NCI-H774 (cell line): ENCODE measurements at regions not wholly inside any gene's neighbourhood (a gene's known extent, or its start where the extent isn't known, plus 50 kb on each side); places are given as distances from the start of the nearest gene placed in this dataset.

Source experiments
- DNase-seq: peaks from one replicate; lab custom pipeline; 2025; lab: John Stamatoyannopoulos, UW

GRCh38 chrX:22395372-22395771 lies 122.7 kb downstream of the CBLL2 start:
- no peak for DNase-seq

- DNase-seq, result no peak
Observed at GRCh38 chrX:22396408-22396807, 123.7 kb downstream of the CBLL2 start.

- DNase-seq, result no peak
Observed at GRCh38 chrX:22397566-22397965, 124.9 kb downstream of the CBLL2 start.

DNA sequence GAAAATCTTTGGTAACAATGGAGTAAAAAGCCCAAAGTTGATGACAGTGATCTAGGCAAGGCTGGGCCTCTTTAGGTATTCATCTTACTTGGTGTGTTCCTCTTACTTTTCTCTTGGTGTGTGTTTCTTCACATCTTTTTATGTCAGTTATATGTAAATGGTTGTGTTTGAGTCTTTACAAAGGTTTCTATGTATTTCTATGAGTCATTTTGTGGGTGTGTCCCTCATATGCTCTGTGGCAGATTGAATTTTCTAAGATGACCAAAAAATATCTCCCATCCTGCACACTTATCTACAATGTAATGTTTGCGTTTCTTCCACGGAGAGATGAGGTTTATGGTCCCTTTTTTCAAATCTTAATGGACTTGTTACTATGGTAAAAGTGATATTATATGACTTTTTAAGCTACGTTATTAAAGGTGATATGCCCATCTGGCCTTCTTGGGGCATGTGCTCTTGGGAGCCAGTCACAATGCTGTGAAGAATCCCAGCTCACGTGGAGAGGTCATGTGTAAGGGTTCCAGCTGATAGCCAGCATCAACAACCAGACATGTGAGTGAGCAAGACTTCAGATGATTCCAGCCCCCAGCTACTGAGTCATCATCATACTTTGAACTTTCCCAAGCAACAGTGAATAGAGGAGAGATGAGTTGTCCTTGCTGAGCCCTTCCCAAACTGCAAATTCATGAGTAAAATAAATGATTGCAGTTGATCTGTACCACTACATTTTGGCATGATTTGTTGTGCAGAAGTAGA lies 126.9 kb downstream of the CBLL2 start:
- no peak for DNase-seq

- DNase-seq, result no peak
Observed at GRCh38 chrX:22404297-22404696, 131.6 kb downstream of the CBLL2 start.

GRCh38 chrX:22406201-22406737 lies 133.6 kb downstream of the CBLL2 start:
- no peak for DNase-seq

DNA sequence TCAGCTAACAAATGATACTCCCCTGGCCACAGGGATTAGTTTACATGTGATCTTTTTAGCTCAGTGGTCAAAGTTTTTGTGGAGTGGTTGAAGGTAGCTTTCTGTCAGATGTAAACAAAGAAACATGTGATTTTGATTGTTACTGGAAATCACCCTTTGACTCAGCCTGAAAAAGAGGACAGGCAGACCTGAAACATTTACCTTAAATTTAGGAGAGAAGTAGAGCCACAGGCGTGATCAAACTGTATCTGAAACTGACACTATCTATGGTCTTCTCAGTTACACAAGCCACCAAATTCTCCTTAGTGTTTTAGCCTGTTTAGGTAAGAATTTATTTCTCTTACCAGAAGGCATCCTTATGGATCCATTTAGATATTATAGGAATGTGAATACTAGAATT lies 136.7 kb downstream of the CBLL2 start:
- DNase-seq, result no peak

GRCh38 chrX:22424122-22424915 lies 151.6 kb downstream of the CBLL2 start:
- no peak for DNase-seq

DNA sequence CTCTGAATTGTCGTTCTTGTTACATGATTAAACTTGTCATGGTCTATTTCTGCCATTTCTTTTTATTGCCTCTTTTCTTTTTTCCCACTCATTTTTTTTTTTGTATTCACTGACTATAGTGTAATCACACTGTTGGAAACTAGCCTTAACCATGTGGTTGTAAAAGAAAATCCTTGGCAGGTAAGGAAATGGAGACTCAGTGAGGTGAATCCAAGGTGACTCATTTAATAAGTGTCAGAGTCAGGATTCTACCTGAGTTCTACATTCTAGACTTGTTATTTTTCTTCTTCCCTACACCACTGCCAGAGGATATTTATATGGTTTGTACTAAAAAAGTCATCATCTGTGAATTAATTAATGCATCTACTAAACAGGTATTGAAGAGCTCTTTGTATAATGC lies 152.2 kb downstream of the CBLL2 start:
- DNase-seq, result no peak

DNA sequence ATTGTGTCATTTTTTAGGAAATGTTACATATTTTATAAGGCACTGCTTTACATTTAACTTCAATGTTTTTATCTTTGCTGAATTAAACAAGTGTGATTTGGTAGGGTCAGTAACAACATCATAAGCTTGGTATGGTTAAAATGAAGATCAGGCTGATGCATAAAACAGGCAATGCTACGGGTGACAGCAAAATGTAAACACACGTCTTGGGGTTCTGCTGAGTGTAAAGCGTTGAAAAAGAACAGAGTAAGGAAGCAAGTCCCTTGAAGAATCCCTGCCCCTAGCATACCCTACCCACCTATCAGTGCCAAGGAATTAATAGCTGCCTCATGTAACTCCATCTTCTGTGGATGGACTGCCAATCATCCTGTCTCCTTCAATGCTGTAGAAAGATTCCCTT lies 157.0 kb downstream of the CBLL2 start:
- no peak for DNase-seq

DNA sequence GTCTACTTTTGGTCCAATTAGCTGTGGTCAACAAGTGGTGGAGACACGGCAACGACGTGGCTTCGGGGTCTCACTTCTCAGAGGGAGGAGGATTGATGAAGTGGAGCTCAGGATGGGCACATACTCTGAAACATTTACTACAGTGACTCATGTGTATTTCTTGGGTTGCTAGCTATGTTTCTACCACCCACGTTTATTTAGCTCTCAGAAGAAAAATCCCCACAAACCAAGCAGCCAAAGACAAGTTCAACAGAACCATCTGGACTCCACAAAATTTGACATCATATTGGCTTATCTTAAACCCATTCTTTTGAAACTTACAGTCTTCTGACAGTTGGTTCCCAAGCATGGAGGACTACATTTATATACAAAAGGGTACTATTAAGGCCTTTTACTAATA lies 158.0 kb downstream of the CBLL2 start:
- no peak for DNase-seq

- no peak for DNase-seq
Observed at GRCh38 chrX:22433292-22434070, 160.8 kb downstream of the CBLL2 start.

- DNase-seq, result no peak
Observed at GRCh38 chrX:22445880-22446279, 173.2 kb downstream of the CBLL2 start.

- no peak for DNase-seq
Observed at GRCh38 chrX:22462959-22463358, 190.2 kb downstream of the CBLL2 start.

DNA sequence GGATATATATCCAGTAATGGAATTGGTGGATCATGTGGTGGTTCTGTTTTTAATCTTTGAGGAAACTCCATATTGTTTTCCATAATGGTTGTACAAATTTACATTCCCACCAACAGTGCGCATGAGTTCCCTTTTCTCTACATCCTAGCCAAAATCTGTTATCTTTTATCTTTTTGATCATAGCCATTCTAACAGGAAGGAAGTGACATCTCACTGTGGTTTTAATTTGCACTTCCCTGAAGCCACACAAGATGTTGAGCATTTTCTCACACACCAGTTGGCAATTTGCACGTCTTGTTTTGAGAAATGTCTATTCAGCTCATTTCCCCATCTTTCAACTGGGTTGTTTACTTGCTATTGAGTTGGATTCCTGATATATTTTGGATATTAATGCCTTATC lies 194.9 kb downstream of the CBLL2 start:
- DNase-seq, result no peak

DNA sequence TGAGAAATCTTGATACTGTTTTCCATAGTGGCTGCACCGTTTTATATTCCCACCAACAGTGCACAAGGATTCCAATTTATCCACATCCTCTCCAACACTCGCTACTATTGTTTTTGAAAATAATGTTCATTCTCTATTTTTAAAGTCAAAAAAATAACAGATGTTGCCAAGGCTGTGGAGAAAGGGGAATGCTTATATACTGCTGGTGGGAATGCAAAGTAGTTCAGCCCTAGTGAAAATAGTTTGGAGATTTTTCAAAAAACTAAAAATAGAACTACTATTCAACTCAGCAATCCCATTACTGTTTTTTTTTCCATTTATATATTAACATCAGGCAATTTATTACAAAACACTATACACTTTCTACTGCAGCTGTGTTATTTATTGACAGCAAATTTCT lies 208.7 kb downstream of the CBLL2 start:
- DNase-seq, result no peak

GRCh38 chrX:22486296-22486695 lies 213.6 kb downstream of the CBLL2 start:
- DNase-seq, result no peak

DNA sequence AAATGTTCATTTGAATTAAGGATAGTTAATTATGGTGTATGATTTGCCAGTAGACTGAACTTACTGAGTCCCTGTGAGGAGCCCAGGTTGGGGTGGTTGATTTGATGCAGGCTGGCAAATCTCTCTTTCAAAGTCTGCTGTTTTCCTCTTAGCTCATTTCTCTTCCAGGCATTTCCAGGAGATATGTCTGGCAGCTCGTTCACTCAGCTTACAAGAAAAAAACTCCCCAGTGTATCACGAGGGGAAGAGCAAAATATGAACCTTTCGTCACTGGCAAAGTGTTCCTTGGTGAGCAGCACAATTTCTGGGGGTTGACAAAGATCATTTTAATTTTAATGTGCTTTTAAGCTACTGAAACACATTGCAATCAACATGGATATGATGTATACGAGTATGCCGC lies 244.2 kb downstream of the CBLL2 start:
- DNase-seq, result no peak

GRCh38 chrX:22520128-22520828 lies 247.6 kb downstream of the CBLL2 start:
- DNase-seq, result no peak

- DNase-seq, result no peak
Observed at GRCh38 chrX:22526339-22526738, 253.6 kb downstream of the CBLL2 start.

- DNase-seq, result no peak
Observed at GRCh38 chrX:22527302-22527701, 254.6 kb downstream of the CBLL2 start.

- DNase-seq, result no peak
Observed at GRCh38 chrX:22533898-22534297, 261.2 kb downstream of the CBLL2 start.
